Sigmoid colon (tissue), 6 donors: ENCODE measurements at regions not wholly inside any gene's neighbourhood (a gene's known extent, or its start where the extent isn't known, plus 50 kb on each side); places are given as distances from the start of the nearest gene placed in this dataset.
"Not testable (repeated sequence)": the region's sequence is repeated elsewhere in the genome, so short reads cannot be mapped to it uniquely, and the experiment has no call there.

Source experiments
- DNase-seq: peaks from one replicate; pipeline ENCODE4 v3.0.0-alpha.2; 2019
- H3K27ac ChIP-seq, 4 donors: fragments of 200-600 bp; sonication (generic); one replicate each; pipeline ENCODE4 v1.5.1; 2016 to 2019; ENCODE audit warnings: mild to moderate bottlenecking in 1 of 4
- H3K27me3 ChIP-seq, 3 donors: fragments of 200-600 bp; sonication (generic); one replicate each; pipeline ENCODE4 v1.5.1; 2019; ENCODE audit warnings: mild to moderate bottlenecking in 1 of 3
- H3K36me3 ChIP-seq, 4 donors: fragments of 200-600 bp; sonication (generic); one replicate each; pipeline ENCODE4 v1.5.1; 2016 to 2019
- H3K4me1 ChIP-seq, 4 donors: fragments of 200-600 bp; sonication (generic); one replicate each; pipeline ENCODE4 v1.5.1; 2017 to 2019
- H3K4me3 ChIP-seq, 4 donors: fragments of 200-600 bp; sonication (generic); one replicate each; pipeline ENCODE4 v1.5.1; 2017 to 2019; ENCODE audit warnings: mild to moderate bottlenecking in 2 of 4, moderate library complexity in 1 of 4
- H3K9me3 ChIP-seq, 4 donors: fragments of 200-600 bp in 3 of 4; sonication (generic) in 3 of 4; one replicate each; pipeline versions ENCODE4 v1.5.1 to v1.6.1; 2013 to 2019
- EP300 ChIP-seq, 4 donors: sonication (generic); formaldehyde crosslinking; IDR thresholded peaks; one replicate each; pipeline ENCODE4 v1.6.1; 2017; ENCODE audit warnings: antibody characterized with exemption in 4 of 4
- POLR2A ChIP-seq, 2 donors: fragments of 450-650 bp; IDR thresholded peaks; one replicate each; pipeline ENCODE4 v1.6.1; 2016; ENCODE audit warnings: antibody characterized with exemption in 2 of 2, mild to moderate bottlenecking in 2 of 2, moderate library complexity in 2 of 2
- POLR2AphosphoS5 ChIP-seq, 4 donors: sonication (generic); formaldehyde crosslinking; IDR thresholded peaks; one replicate each; pipeline ENCODE4 v1.6.1; 2017; ENCODE audit warnings: antibody characterized with exemption in 4 of 4
- WGBS, 2 donors: extraction: QIAGEN DNeasy Blood & Tissue Kit; methylation state at CpG; one replicate each; pipeline ENCODE4 v1.1.7; 2013; 5-methylcytosine and 5-hydroxymethylcytosine counted together
- intact Hi-C: fragments of 100-400 bp; cut with DNase I; formaldehyde crosslinking; loops from one replicate; pipeline ENCODE4 v1.15.1; 2023
- TF ChIP-seq, protein P1 (sequence below), 4 experiments: fragments of 450-650 bp in 3 of 4; fragments of 200-600 bp in 1 of 4; IDR thresholded peaks; one replicate each; pipeline ENCODE4 v1.5.1; 2016 to 2019; ENCODE audit warnings: antibody characterized with exemption in 4 of 4, mild to moderate bottlenecking in 3 of 4, moderate library complexity in 2 of 4
- donor health status: healthy with polysubstance abuse.
- donor health status: healthy.

- no peak for DNase-seq
- TF ChIP-seq, protein P1, sequence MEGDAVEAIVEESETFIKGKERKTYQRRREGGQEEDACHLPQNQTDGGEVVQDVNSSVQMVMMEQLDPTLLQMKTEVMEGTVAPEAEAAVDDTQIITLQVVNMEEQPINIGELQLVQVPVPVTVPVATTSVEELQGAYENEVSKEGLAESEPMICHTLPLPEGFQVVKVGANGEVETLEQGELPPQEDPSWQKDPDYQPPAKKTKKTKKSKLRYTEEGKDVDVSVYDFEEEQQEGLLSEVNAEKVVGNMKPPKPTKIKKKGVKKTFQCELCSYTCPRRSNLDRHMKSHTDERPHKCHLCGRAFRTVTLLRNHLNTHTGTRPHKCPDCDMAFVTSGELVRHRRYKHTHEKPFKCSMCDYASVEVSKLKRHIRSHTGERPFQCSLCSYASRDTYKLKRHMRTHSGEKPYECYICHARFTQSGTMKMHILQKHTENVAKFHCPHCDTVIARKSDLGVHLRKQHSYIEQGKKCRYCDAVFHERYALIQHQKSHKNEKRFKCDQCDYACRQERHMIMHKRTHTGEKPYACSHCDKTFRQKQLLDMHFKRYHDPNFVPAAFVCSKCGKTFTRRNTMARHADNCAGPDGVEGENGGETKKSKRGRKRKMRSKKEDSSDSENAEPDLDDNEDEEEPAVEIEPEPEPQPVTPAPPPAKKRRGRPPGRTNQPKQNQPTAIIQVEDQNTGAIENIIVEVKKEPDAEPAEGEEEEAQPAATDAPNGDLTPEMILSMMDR (IDR thresholded peaks at IDR 0.05), result no peak
- TF ChIP-seq POLR2AphosphoS5 (IDR thresholded peaks at IDR 0.05), result no peak
- TF ChIP-seq EP300 (IDR thresholded peaks at IDR 0.05), result no peak
- H3K4me3 ChIP-seq, result no peak overlapping the region
- H3K36me3 ChIP-seq, result no peaks in the 10 kb centered on the region
- no peaks in the 10 kb centered on the region for H3K4me1 ChIP-seq
- no peak overlapping the region for H3K27ac ChIP-seq
- H3K9me3 ChIP-seq, result peaks cover 0 to 3% (median 0%) of the 10 kb centered on the region in 4 donors
- intact Hi-C loops, result no loop called here
- H3K27me3 ChIP-seq, result no peaks in the 10 kb centered on the region
- WGBS, 2 donors, result 80 to 84% methylated on average over 2 of the region's 2 CpGs
These were observed 526.7 kb upstream of the ADGRB3 start for GRCh38 chr6:68108233-68108835.

GRCh38 chr6:68094070-68094469, 541.0 kb upstream of the ADGRB3 start:
- no peaks in the 10 kb centered on the region for H3K27me3 ChIP-seq
- DNase-seq, result no peak
- TF ChIP-seq POLR2A (IDR thresholded peaks at IDR 0.05) (no peak), POLR2AphosphoS5 (IDR thresholded peaks at IDR 0.05) (no peak), EP300 (IDR thresholded peaks at IDR 0.05) (no peak)
- TF ChIP-seq, protein P1 (IDR thresholded peaks at IDR 0.05), result no peak
- no peaks in the 10 kb centered on the region for H3K36me3 ChIP-seq
- H3K4me1 ChIP-seq, result no peaks in the 10 kb centered on the region
- intact Hi-C loops, result no loop called here
- H3K27ac ChIP-seq, result no peak overlapping the region
- H3K9me3 ChIP-seq, result no peaks in the 10 kb centered on the region
- no peak overlapping the region for H3K4me3 ChIP-seq

DNA sequence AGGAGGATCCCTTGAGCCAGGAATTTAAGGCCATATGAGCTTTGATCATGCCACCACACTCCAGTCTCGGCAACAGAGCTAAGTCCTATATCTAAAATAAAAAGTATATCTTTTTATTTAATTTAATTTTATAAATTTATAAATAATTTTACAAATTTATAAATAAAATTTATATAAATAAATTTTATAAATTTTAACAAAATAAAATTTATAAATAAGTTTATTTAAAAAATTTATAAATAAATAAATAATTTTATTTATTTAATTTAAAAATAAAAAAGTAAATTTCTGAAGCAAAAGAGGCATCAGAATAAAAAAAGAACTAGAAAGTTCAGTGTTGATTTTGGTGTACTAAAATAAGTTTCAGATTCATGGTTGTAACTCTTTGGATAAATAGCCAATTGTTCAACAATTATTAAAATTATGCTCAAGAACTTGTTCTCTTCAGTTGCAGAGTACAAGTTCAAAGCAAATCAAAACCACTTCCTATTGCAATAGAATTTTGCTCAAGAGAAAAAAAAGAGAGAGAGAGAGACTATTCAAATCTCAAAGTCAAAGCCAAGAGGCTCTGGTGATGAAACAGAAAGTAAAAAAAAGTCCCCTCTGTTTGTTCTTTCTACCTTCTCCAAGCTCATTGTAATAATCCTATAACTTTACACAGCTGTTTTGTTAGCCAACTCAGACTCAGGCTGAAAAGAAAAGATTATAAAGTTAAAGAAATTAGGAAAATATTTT, 547.5 kb upstream of the ADGRB3 start:
- TF ChIP-seq, protein P1 (IDR thresholded peaks at IDR 0.05), result no peak
- TF ChIP-seq POLR2AphosphoS5 (IDR thresholded peaks at IDR 0.05) (no peak), EP300 (IDR thresholded peaks at IDR 0.05) (no peak), POLR2A (IDR thresholded peaks at IDR 0.05) (no peak)
- H3K4me3 ChIP-seq, result no peak overlapping the region
- no peaks in the 10 kb centered on the region for H3K4me1 ChIP-seq
- H3K36me3 ChIP-seq, result no peaks in the 10 kb centered on the region
- DNase-seq, result no peak
- H3K9me3 ChIP-seq, result no peaks in the 10 kb centered on the region
- H3K27ac ChIP-seq, result no peak overlapping the region
- H3K27me3 ChIP-seq, result no peaks in the 10 kb centered on the region
- intact Hi-C loops, result no loop called here
- WGBS, 2 donors, result 85 to 92% methylated on average over 1 of the region's 1 CpG

- intact Hi-C loops, result no loop called here
- H3K36me3 ChIP-seq, result no peaks in the 10 kb centered on the region
- H3K4me1 ChIP-seq, result no peaks in the 10 kb centered on the region
- TF ChIP-seq POLR2A (IDR thresholded peaks at IDR 0.05) (no peak), EP300 (IDR thresholded peaks at IDR 0.05) (no peak), POLR2AphosphoS5 (IDR thresholded peaks at IDR 0.05) (no peak)
- TF ChIP-seq, protein P1 (IDR thresholded peaks at IDR 0.05), result no peak
- H3K27ac ChIP-seq, result no peak overlapping the region
- H3K27me3 ChIP-seq, result no peaks in the 10 kb centered on the region
- H3K4me3 ChIP-seq, result no peak overlapping the region
- 80 to 87% methylated on average over 4 of the region's 4 CpGs for WGBS, 2 donors
- DNase-seq, result no peak
- no peaks in the 10 kb centered on the region for H3K9me3 ChIP-seq
These were observed 548.9 kb upstream of the ADGRB3 start for GRCh38 chr6:68086199-68086598.

DNA sequence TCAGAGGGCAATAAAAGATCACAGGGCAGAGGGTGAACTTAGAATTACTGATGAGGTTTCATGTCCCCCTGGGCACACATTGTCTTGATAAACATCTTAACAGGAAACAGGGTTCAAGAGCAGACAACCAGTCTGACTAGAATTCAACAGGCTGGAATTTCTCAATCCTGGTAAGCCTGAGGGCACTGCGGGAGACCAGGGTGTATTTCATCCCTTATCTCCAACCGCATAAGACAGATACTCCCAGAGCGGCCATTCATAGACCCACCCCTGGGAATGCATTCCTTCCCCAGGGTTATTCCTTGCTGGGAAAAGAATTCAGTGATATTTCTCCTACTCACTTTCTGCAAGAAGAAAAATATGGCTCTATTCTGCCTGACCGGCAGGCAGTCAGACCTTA, 549.5 kb upstream of the ADGRB3 start:
- H3K36me3 ChIP-seq, DNase-seq, H3K27ac ChIP-seq, H3K4me1 ChIP-seq, H3K4me3 ChIP-seq, intact Hi-C loops, H3K27me3 ChIP-seq, H3K9me3 ChIP-seq: not testable (repeated sequence)
- 95 to 96% methylated on average over 4 of the region's 4 CpGs for WGBS, 2 donors
